ENCODE measurements at regions not wholly inside any gene's neighbourhood (a gene's known extent, or its start where the extent isn't known, plus 50 kb on each side); places are given as distances from the start of the nearest gene placed in this dataset.

DNA sequence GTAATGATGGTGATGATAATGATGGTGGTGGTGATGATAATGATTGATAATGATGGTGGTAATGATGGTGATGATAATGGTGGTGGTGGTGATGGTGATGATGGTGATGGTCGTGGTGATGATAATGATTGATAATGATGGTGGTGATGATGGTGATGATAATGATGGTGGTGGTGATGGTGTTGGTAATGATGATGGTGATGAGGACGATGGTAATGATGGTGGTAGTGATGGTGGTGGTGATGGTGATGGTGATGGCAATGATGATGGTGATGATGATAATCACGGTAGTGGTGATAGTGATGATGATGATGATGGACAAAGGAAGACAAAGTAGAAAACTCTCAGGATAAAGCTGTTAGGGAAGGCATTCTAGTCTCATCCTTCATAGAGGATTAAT lies 310.5 kb downstream of the MSX2 start:
- TF ChIP-seq, protein P1, sequence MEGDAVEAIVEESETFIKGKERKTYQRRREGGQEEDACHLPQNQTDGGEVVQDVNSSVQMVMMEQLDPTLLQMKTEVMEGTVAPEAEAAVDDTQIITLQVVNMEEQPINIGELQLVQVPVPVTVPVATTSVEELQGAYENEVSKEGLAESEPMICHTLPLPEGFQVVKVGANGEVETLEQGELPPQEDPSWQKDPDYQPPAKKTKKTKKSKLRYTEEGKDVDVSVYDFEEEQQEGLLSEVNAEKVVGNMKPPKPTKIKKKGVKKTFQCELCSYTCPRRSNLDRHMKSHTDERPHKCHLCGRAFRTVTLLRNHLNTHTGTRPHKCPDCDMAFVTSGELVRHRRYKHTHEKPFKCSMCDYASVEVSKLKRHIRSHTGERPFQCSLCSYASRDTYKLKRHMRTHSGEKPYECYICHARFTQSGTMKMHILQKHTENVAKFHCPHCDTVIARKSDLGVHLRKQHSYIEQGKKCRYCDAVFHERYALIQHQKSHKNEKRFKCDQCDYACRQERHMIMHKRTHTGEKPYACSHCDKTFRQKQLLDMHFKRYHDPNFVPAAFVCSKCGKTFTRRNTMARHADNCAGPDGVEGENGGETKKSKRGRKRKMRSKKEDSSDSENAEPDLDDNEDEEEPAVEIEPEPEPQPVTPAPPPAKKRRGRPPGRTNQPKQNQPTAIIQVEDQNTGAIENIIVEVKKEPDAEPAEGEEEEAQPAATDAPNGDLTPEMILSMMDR (IDR thresholded peaks at IDR 0.05; ENCODE audit: insufficient read depth, low read depth, low read length, missing control alignments): no peak
- H3K4me3 ChIP-seq (ENCODE audit: low read depth, low read length): no peak overlapping the region
- no peak for DNase-seq (ENCODE audit: low read depth)

DNA sequence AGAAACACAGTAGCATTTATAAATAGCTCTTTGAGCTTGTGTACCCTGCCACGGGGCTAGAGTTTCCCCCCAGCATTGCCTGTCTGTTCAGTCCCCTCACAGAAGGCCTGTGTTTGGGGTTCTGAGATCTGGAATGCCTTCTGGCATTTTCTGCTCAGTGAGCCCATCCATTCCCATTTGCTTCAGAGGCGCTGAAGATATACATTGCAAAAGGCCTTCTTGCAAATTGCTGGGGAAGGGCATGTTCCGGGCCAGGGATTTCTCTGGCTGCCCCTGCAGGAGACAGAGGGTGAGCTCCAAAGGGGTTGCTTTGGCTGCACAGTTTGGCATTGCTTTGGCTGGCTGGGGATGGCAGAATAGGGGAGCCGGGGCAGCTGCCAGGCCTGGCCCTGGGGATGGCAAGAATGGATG lies 308.4 kb downstream of the MSX2 start:
- TF ChIP-seq, protein P1 (IDR thresholded peaks at IDR 0.05; ENCODE audit: insufficient read depth, low read depth, low read length, missing control alignments): no peak
- no peak for DNase-seq (ENCODE audit: low read depth)
- no peak overlapping the region for H3K4me3 ChIP-seq (ENCODE audit: low read depth, low read length)

DNA sequence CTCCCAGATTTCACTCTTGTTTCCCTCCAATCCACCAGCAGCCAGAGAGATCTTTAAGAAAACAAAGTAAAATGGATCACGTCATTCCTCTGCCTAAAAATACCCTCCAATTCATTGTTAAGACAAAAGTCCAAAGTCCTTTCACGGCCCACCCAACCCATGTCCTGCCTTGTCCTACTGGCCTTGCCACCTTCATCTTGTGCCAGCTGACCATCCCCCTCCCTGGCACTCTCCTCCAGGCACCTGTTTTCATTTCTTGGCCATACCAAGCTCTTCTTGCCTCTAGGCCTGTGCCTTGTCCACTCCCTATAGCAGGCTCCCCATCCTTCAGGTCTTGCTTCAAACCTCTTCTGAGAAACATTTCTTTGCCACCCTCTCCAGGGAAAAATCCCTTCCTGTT lies 307.6 kb downstream of the MSX2 start:
- TF ChIP-seq, protein P1 (IDR thresholded peaks at IDR 0.05; ENCODE audit: insufficient read depth, low read depth, low read length, missing control alignments): no peak
- no peak for DNase-seq (ENCODE audit: low read depth)
- no peak overlapping the region for H3K4me3 ChIP-seq (ENCODE audit: low read depth, low read length)

DNA sequence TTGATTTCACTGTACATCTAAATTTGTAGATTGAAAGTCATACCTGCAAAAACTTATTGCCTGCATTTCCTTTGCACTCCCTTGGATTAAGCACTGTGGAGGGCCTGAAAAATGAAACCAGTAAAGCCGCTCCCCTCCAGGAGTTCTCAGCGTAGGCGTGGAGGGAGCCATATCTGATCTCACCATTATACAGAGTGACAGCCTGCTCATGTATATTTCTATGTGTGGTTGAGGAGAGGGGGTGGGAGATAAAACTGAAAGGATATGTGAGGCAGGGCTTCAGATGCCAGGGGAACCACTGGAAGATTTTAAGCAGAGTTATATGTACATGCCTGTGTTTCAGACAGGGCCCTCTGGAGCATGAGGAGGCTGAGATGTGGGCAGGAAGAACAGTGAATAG lies 303.0 kb downstream of the MSX2 start:
- no peak for DNase-seq (ENCODE audit: low read depth)
- TF ChIP-seq, protein P1 (IDR thresholded peaks at IDR 0.05; ENCODE audit: insufficient read depth, low read depth, low read length, missing control alignments): no peak
- no peak overlapping the region for H3K4me3 ChIP-seq (ENCODE audit: low read depth, low read length)

DNA sequence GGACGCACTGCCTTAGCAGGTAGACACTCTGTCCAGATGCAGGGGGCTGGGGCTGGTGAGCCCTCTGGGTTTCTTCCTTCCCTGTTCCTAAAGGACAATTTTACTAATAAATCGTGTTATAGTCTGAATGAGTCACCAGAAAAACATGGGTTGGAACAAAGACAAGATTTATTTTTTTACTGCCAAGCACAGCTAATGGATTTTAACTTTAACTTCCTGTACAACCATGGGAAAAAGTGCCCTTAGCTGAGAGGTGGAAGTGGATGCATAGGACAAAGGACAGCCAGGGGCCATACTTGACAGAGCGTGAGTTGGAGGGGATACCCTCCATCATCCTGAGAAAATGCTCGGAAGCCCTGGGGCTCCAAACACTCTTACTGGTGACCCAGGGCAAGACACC lies 300.7 kb downstream of the MSX2 start:
- TF ChIP-seq, protein P1 (IDR thresholded peaks at IDR 0.05; ENCODE audit: insufficient read depth, low read depth, low read length, missing control alignments): no peak
- no peak overlapping the region for H3K4me3 ChIP-seq (ENCODE audit: low read depth, low read length)
- no peak for DNase-seq (ENCODE audit: low read depth)

DNA sequence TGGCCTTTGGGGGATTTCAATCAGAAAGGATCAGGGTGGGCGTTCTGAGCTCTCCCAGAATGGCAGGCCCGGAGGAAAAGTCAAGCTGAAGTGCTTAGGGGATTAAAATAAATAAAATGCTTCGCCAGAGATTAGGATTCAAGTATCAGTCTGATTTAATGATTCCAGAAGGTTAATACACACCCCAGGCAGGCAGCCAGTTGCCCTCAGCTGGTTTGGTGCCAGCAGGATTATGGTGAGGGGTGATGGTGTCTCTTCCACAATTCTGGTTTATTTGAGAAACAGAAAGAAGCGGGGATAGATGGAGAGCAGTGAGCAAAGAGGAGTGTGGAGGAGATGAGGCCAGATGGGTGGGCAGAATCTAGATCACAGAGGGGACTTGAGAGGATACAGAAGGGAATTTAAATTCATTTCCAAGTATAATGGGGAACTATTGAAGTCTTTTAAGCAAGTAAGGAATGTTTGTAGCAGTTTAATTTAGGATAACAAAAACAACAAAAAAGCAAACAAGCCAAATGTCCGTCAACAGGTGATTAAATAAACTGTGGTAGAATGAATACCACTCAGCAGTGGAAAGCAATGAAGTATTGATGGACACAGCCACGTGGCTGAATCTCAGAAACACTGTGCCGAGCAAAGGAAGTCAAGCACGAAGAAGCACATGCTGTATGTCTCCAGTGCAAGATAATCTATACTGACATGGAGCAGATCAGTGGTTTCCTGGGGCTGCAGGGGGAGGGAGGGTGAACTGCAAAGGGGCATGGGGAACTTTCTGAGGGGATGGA lies 297.7 kb downstream of the MSX2 start:
- DNase-seq (ENCODE audit: low read depth): no peak
- no peak overlapping the region for H3K4me3 ChIP-seq (ENCODE audit: low read depth, low read length)
- TF ChIP-seq, protein P1 (IDR thresholded peaks at IDR 0.05; ENCODE audit: insufficient read depth, low read depth, low read length, missing control alignments): no peak

DNA sequence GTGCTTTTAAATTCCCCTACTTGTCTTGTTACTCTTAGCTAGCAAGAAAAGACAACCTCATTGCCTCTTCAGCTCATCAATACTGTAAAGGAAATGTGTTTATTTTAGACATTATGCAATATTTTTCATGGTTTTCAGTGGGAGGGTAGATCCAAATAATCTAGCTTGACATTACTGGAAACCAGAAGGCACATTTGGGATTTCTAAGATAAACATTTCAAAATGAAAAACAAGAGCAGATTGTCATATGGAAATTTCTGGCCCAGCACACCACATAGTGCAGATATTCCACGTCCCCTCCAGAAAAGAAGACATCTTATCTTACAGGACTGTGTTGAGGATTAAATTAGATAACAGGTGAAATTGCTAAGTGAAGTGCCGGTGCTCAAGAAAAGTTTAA lies 296.9 kb downstream of the MSX2 start:
- no peak for DNase-seq (ENCODE audit: low read depth)
- TF ChIP-seq, protein P1 (IDR thresholded peaks at IDR 0.05; ENCODE audit: insufficient read depth, low read depth, low read length, missing control alignments): no peak
- no peak overlapping the region for H3K4me3 ChIP-seq (ENCODE audit: low read depth, low read length)

All from GM12865 (cell line).